Nephron (organoid): ENCODE measurements at regions not wholly inside any gene's neighbourhood (a gene's known extent, or its start where the extent isn't known, plus 50 kb on each side); places are given as distances from the start of the nearest gene placed in this dataset.

Source experiments
- H3K27ac Mint-ChIP-seq, 3 experiments: 2 replicates each; pipeline ENCODE4 v1.8.0; 2020; ENCODE audit warnings: mixed read lengths in 3 of 3, mild to moderate bottlenecking in 2 of 3, moderate library complexity in 1 of 3
- H3K27me3 Mint-ChIP-seq: 2 replicates; pipeline ENCODE4 v1.8.0; 2021; ENCODE audit warnings: low read depth, mild to moderate bottlenecking, moderate library complexity, mixed read lengths
- H3K36me3 Mint-ChIP-seq: 2 replicates; pipeline ENCODE4 v1.8.0; 2020; ENCODE audit warnings: low read depth, mixed read lengths
- H3K4me1 Mint-ChIP-seq: 2 replicates; pipeline ENCODE4 v1.8.0; 2020; ENCODE audit warnings: mixed read lengths
- H3K4me3 Mint-ChIP-seq, 3 experiments: 2 replicates each; pipeline ENCODE4 v1.8.0; 2020; ENCODE audit warnings: mild to moderate bottlenecking in 3 of 3, mixed read lengths in 3 of 3, moderate library complexity in 2 of 3
- H3K9me3 Mint-ChIP-seq: 2 replicates; pipeline ENCODE4 v1.8.0; 2020; ENCODE audit warnings: mixed read lengths
- TF ChIP-seq, protein P1 (sequence below), 3 experiments: fragments of 200-600 bp; sonication (generic); IDR thresholded peaks; one replicate each; pipeline ENCODE4 v1.5.0; 2021; ENCODE audit warnings: antibody characterized with exemption in 3 of 3; ENCODE audit not compliant: unreplicated experiment in 3 of 3

DNA sequence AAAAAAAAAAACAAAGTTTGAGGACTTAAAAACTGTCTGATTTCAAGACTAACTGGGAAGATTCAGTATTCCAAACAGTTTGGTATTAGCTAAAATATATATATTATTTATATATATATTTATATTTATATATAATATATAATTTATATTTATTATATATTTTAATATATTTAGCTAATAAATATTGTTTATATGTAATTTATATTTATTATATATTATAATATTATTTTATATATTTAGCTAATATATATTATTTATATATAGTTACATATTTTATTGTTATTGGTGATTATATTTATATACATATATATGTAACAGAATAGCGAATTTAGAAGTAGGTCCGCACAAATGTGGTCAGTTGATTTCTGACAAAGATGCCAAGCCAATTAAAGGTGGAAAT lies 480.2 kb upstream of the C1orf87 start:
- no peaks in the 10 kb centered on the region for H3K4me1 Mint-ChIP-seq
- H3K4me3 Mint-ChIP-seq: no peak overlapping the region
- no peaks in the 10 kb centered on the region for H3K36me3 Mint-ChIP-seq
- TF ChIP-seq, protein P1, sequence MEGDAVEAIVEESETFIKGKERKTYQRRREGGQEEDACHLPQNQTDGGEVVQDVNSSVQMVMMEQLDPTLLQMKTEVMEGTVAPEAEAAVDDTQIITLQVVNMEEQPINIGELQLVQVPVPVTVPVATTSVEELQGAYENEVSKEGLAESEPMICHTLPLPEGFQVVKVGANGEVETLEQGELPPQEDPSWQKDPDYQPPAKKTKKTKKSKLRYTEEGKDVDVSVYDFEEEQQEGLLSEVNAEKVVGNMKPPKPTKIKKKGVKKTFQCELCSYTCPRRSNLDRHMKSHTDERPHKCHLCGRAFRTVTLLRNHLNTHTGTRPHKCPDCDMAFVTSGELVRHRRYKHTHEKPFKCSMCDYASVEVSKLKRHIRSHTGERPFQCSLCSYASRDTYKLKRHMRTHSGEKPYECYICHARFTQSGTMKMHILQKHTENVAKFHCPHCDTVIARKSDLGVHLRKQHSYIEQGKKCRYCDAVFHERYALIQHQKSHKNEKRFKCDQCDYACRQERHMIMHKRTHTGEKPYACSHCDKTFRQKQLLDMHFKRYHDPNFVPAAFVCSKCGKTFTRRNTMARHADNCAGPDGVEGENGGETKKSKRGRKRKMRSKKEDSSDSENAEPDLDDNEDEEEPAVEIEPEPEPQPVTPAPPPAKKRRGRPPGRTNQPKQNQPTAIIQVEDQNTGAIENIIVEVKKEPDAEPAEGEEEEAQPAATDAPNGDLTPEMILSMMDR (IDR thresholded peaks at IDR 0.05; ENCODE audit: unreplicated experiment in 3 of 3): no peak
- H3K27ac Mint-ChIP-seq: no peak overlapping the region
- H3K9me3 Mint-ChIP-seq: no peaks in the 10 kb centered on the region
- H3K27me3 Mint-ChIP-seq: no peaks in the 10 kb centered on the region

DNA sequence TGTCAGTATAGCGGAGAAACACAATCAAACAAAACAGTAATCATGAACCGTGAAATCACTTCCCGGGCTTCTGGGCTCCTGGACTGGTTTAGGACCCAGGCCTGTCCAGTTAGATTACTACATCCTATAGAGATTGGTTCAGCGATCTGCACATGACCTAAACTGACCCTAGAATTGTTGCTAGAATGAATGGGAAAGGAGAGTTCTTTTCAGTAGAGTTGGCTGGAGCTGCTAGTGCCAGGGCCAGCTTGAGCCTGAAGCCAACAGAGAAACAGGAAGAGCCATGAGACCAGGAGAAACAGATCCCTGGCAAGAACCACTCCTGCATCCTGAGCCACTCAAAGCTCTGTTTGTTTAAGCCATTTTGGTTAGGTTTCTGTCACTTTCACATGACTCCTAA lies 474.3 kb upstream of the C1orf87 start:
- H3K4me3 Mint-ChIP-seq: no peak overlapping the region
- TF ChIP-seq, protein P1 (IDR thresholded peaks at IDR 0.05; ENCODE audit: unreplicated experiment in 3 of 3): no peak
- H3K36me3 Mint-ChIP-seq: no peaks in the 10 kb centered on the region
- no peaks in the 10 kb centered on the region for H3K4me1 Mint-ChIP-seq
- H3K27ac Mint-ChIP-seq: no peak overlapping the region
- no peaks in the 10 kb centered on the region for H3K9me3 Mint-ChIP-seq
- H3K27me3 Mint-ChIP-seq: no peaks in the 10 kb centered on the region

DNA sequence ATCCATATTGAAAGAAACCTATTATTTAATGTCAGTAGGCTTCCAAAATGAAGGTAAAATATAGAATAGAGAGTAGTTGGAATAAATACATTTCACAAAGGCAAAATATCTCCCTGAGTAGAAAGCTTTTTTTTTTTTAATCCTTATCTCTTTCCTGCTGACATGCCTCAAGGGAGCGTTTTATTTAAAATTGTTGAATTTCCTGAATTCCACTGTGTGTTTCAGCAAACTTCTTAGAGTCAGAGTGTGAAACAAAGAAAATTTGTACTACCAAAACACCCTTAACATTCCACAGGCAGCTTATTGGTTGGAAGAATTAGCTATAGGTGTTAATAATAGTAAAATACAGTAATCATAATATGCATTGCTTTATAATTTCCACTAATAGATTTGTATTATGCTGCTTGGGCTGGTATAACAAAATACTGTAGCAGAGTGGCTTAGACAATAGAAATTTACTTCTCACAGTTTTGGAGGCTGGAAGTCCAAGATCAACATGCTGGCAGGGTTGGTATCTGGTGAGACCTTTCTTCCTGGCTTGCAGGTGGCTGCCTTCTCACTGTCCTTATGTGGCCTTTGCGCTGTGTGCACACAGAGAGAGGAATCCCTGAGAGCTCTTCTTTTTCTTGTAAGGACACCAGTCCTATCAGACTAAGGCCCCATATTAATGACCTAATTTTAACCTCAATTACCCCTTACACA lies 468.4 kb upstream of the C1orf87 start:
- H3K4me3 Mint-ChIP-seq: no peak overlapping the region
- no peaks in the 10 kb centered on the region for H3K27me3 Mint-ChIP-seq
- peak overlapping the region in 1 of 3 experiments; percentile 12 for H3K27ac Mint-ChIP-seq
- H3K9me3 Mint-ChIP-seq: peaks cover 15% of the 10 kb centered on the region
- H3K4me1 Mint-ChIP-seq: peaks cover 9% of the 10 kb centered on the region
- TF ChIP-seq, protein P1 (IDR thresholded peaks at IDR 0.05; ENCODE audit: unreplicated experiment in 3 of 3): no peak
- H3K36me3 Mint-ChIP-seq: no peaks in the 10 kb centered on the region

DNA sequence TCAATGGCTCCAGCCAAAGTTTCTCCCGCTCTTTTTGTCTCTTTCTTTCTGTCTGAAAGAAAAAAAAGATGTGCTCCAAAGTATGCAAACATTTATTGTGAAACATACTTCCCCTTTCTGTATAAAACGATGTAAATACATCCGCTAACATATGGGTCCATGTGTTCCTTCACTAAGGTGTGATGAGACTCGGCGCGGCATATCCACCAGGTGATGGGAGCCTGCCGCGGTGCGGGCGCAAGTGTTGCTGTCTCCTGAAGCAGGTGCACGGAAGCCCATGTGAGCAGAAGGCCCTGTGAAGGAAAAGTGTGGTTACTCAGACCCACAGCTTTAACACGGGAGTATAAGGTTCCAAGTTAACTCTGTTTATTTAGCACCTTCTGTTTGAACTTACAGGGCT lies 466.6 kb upstream of the C1orf87 start:
- Mint-ChIP-seq H3K4me1 (peaks cover 9% of the 10 kb centered on the region), H3K36me3 (no peaks in the 10 kb centered on the region), H3K4me3 (no peak overlapping the region), H3K27me3 (no peaks in the 10 kb centered on the region), H3K9me3 (peaks cover 20% of the 10 kb centered on the region), H3K27ac (no peak overlapping the region)
- TF ChIP-seq, protein P1 (IDR thresholded peaks at IDR 0.05; ENCODE audit: unreplicated experiment in 3 of 3): no peak

DNA sequence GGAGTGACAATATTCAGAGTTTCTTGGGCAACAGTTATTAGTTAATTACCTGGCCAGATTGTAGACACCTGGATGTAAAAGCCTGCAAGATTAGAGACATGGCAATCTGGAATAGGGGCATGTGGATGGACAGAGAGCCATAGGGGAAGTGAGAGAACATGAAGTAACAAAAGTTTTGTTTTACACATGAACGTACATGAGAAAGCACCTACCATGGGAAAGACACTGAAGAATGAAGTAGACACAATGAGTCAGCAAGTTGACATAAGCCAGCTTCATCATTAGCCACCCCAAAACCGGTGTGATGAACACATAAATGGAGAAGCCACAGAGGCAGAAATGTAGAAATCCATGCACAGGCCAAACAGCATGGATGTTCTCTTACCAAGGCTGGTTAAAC lies 462.1 kb upstream of the C1orf87 start:
- Mint-ChIP-seq H3K36me3 (no peaks in the 10 kb centered on the region), H3K27me3 (no peaks in the 10 kb centered on the region), H3K27ac (no peak overlapping the region), H3K9me3 (peaks cover 20% of the 10 kb centered on the region), H3K4me3 (no peak overlapping the region), H3K4me1 (no peaks in the 10 kb centered on the region)
- TF ChIP-seq, protein P1 (IDR thresholded peaks at IDR 0.05; ENCODE audit: unreplicated experiment in 3 of 3): no peak

DNA sequence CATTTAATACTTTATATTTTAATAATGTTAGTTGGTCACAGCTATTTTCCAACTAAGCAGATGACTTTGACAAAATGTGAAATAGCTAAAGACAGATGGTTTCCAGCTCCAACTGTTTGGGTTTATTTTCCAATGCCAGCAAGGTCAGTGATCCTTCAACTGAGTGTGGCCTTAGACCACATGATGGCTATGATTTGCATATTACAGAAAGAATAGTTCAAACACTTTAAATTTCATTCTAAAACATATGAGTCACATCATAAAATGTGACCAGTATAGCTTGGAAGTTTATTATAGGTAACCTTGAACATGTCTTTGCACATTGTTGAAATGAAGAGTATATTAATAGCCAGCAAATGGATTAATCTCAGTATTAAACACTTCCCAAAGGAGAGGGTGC lies 454.0 kb upstream of the C1orf87 start:
- no peaks in the 10 kb centered on the region for H3K36me3 Mint-ChIP-seq
- H3K27me3 Mint-ChIP-seq: peaks cover 4% of the 10 kb centered on the region
- no peaks in the 10 kb centered on the region for H3K9me3 Mint-ChIP-seq
- H3K27ac Mint-ChIP-seq: no peak overlapping the region
- H3K4me3 Mint-ChIP-seq: no peak overlapping the region
- TF ChIP-seq, protein P1 (IDR thresholded peaks at IDR 0.05; ENCODE audit: unreplicated experiment in 3 of 3): no peak
- no peaks in the 10 kb centered on the region for H3K4me1 Mint-ChIP-seq
